ENCODE measurements at regions not wholly inside any gene's neighbourhood (a gene's known extent, or its start where the extent isn't known, plus 50 kb on each side); places are given as distances from the start of the nearest gene placed in this dataset.

- DNase-seq, result no peak
Observed at GRCh38 chr11:95375451-95375850, 144.4 kb upstream of the SESN3 start.

GRCh38 chr11:95374105-95374504, 143.1 kb upstream of the SESN3 start:
- no peak for DNase-seq

GRCh38 chr11:95373241-95373640, 142.2 kb upstream of the SESN3 start:
- no peak for DNase-seq

- no peak for DNase-seq
Observed at GRCh38 chr11:95372097-95372656, 141.2 kb upstream of the SESN3 start.

DNA sequence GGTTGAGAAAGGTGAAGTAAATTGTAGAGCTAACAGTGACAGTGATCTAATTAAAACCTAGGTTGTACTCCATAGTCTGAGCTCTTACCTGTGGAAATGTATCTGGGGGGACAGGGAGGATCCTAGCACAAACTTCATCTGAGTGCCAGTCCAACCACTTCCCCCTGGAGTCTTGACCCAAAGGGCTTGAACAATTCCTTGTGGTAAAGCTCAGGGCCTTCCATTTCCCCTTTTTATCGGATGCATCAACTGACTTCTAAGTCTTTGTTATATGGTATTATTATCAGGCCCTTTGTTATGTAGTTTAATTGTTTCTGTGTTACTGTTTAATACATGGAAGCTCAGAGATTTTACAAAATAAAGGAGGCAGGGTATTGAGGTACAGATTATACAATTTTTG, 140.2 kb upstream of the SESN3 start:
- DNase-seq, result no peak

DNA sequence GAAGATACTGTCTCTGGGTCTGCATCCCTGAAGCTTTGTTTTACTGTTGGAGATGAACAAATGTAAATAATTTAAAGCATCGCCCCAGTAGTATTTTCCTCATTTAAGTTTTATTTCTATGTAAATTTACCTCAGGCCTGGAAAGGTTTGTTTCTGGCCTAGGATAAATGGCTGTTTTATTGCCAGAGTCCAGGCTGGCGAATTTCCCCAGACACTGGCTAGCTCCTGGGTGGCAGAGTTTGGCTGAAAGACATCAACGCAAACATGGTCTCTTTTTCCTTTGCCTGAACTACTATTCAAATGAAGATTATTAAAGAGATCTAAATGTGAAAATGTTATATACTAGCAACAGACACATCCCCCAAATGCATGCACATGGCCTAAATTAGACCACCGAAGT, 136.7 kb upstream of the SESN3 start:
- DNase-seq, result no peak

DNA sequence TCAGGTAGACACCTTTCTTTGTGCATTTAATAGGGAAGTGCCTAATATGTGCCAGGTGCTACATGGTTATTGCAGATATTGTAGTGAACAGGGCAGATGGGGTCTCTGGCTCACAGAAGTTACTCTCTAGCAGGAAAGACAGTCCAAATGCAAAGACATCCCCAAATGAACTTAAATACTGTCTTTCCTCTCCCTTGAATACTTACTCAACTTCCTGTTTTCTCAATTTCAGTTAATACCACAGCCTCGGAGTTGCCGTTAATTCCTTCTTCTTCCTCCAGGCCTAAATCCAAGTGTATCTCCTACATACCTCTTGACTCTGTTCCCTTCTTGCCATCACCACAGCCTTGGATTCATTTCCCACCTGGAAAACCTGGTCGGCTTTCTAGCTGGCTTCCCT, 134.3 kb upstream of the SESN3 start:
- DNase-seq, result no peak

DNA sequence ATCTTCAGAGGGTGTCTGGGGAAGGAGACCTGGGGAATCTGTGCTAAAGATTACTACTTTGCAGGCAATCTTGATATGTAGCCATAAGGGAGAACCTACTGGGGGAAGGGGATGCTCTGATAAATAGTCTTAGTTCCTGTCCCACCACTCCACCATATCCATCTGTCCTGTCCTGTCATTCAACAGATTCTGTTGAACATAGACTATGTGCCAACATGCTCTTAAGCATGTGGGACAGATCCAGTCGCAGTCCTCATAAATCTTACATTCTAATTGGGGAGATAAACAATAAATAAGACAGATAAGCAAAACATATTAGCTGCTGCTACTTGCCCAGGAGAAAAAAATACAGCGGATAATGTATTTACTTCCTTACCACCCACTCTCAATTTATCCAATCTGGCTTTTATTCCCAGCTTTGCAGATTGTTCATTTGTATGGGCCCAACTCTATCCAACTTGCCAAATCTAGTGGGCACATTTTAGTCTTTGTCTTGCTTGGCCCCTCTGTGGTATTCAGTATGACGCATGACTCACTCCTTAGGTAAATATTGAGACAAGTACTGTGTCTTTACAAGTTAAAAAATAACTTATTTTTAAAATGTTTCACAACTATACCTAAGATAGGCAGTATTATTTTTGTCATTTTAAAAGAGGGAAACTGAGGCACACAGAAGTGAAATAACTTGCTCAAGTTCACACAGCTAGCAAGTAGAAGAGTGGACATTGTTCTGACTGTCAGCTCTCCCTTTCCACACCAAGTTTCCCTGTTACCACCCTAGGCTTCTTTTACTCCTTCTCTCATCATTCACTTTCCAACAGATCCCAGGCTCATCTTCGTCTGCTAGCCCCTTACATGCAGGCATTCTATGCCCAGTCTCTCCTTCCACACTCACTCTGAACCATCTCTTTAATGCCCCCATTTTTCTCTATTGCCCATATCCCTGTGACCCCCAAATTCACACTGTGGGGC, 133.6 kb upstream of the SESN3 start:
- no peak for DNase-seq

DNA sequence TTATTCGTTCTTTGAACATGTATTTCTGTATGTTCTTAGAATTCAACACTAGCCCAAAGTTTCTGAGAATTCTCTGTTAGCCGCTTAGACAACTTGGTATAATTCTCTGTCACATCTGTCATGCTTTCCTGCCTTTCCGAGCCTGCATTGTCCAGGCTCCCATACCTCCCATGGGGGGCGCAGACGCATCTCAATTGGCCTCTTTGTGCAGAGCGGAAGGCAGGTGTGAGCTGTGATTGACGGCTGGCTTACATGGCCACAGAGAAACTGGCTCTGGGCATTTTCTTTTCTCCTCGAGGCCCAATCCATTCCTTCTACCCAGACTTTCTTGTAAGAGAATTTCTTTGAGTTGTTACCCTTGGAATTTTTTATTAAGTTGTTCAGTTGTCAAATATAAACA, 132.7 kb upstream of the SESN3 start:
- DNase-seq, result no peak

GRCh38 chr11:95363164-95363563, 132.2 kb upstream of the SESN3 start:
- DNase-seq, result no peak

- no peak for DNase-seq
Observed at GRCh38 chr11:95361180-95361579, 130.2 kb upstream of the SESN3 start.

- DNase-seq, result no peak
Observed at GRCh38 chr11:95360377-95361075, 129.5 kb upstream of the SESN3 start.

DNA sequence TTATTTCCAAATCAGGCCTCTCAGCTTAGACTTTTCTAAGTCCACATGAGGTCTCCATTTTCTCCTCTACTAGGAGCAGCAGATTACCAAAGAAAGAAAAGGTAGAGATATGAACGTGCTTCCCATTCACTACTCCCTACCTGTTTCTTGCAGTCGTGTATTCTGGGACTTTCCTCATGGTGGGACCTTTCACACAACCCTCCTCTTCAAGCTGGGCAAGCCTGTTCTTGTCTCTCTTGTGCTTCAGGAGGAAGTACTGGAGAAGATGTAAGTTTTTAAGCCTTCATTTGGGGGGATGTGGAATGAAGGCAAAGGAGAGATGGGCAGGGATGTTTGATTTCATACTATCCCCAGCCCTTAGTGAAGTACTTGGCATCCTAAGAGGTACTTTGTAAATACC, 128.8 kb upstream of the SESN3 start:
- DNase-seq, result no peak

DNA sequence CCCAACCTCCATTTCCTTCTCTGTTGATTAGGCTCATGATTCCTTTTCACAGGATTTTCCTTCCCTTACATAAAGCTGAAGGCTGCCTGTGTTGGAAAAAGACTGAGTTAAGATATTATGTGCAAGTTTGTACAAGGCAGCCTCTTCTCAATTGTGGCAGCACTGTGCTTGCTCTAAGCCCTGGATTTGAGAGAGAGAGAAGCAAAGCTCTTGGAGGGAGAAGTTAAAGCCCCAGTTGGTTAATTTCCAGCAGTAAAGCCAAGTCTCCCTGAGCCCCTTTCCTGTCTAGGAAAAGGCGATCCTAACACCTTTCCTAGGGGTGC, 128.3 kb upstream of the SESN3 start:
- DNase-seq, result no peak

DNA sequence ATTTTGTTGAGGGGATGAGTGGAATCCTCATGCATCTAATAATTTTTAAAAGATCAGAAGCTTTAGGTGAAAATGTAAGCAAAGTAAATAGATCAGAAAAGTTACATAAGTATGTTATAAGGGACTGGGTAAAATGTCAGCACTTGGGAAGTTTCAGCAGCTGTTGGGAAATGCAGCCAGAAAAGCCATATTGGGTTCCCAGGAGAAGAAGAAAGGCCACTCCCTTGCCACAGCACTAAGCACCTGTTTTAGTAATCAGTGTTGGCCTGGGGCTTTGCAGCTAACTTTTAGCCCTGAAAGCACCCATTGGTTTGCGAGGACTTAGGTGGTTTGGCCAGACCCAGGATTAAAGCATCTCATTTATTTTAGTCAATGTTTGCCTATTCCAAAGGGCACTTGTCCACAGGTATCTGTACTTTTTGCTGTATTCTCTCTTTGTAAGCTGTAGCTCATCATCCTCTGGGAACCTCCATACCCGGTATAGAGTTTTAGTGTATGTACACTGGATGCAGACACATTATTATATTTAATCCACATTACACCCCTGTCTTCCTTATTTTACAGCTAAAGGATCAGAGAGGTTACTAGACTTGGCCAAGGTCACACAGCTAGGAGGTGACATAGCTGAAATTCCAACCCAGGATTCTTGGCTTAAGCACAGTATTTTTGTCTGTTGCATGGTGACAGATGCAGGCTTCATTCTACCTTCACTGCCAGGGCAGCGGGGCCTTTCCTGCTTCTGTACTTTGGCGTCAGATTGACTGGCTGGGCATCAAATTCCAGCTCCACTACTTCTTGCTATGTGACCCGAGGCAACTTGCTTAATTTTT, 127.7 kb upstream of the SESN3 start:
- DNase-seq, result no peak

DNA sequence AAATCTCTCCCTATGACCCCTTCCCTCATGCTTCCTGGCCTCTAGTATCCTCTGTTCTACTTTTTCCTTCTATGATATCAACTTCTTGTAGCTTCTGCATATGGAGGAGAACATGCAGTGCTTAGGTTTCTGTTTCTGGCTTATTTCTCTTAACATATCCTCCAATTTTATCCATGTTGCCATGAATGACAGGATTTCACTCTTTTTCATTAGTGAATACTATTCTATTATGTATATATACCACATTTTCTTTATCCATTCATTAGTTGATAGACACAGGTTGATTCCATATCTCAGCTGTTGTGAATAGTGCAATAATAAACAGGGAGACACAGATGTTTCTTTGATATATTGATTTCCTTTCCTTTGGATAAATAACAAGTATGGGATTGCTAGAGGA, 123.3 kb upstream of the SESN3 start:
- no peak for DNase-seq

GRCh38 chr11:95353706-95354105, 122.7 kb upstream of the SESN3 start:
- no peak for DNase-seq

GRCh38 chr11:95352733-95353346, 121.8 kb upstream of the SESN3 start:
- DNase-seq, result no peak

GRCh38 chr11:95349345-95349942, 118.4 kb upstream of the SESN3 start:
- DNase-seq, result no peak

DNA sequence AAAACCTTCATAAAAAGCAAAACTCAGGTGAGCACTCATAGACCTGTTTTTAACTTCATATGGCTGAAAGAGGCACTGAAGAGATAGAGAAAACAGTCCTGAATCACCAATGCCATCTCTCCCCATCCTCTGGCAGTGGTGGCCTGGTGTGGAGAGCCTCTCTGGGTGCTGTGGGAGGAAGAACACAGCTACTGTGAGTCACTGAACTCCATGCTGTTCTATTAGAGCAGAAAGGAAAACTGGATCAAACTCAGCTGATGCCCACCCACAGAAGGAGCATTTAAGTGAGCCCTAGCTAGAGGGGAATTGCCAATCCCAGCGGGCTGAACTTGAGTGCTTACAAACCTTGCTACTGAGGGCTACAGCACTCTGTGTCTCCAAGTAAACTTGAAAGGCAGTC, 115.3 kb upstream of the SESN3 start:
- DNase-seq, result no peak

- no peak for DNase-seq
Observed at GRCh38 chr11:95345651-95346050, 114.6 kb upstream of the SESN3 start.

- DNase-seq, result no peak
Observed at GRCh38 chr11:95344932-95345642, 114.1 kb upstream of the SESN3 start.

Data from NCI-H510A treated with DMSO at 0.1 percent for 48 hours (cell line).